Osteoblast (primary cell): ENCODE measurements at regions not wholly inside any gene's neighbourhood (a gene's known extent, or its start where the extent isn't known, plus 50 kb on each side); places are given as distances from the start of the nearest gene placed in this dataset.

ENCODE experiments used
- DNase-seq: peaks from one replicate; pipeline ENCODE4 v3.0.0; 2011; ENCODE audit warnings: low spot score, mixed read lengths; ENCODE audit not compliant: insufficient read length; ENCODE audit errors: missing footprints
- H2AFZ ChIP-seq: 2 replicates; pipeline ENCODE4 v1.6.0; 2011; ENCODE audit warnings: mild to moderate bottlenecking, low read length
- H3K27ac ChIP-seq: 2 replicates; pipeline ENCODE4 v1.5.1; 2011; ENCODE audit warnings: mild to moderate bottlenecking, low read depth, low read length, moderate library complexity
- H3K27me3 ChIP-seq: 2 replicates; pipeline ENCODE4 v1.6.0; 2012; ENCODE audit warnings: mild to moderate bottlenecking, control low read depth, inconsistent platforms, low read length, moderate library complexity; ENCODE audit not compliant: insufficient read depth
- H3K36me3 ChIP-seq: 2 replicates; pipeline ENCODE4 v1.5.1; 2011; ENCODE audit warnings: mild to moderate bottlenecking, low read length, control low read depth, moderate library complexity; ENCODE audit not compliant: insufficient read depth
- H3K4me1 ChIP-seq: 2 replicates; pipeline ENCODE4 v1.5.1; 2011; ENCODE audit warnings: mild to moderate bottlenecking, low read length, control low read depth, moderate library complexity; ENCODE audit not compliant: insufficient read depth
- H3K4me2 ChIP-seq: 2 replicates; pipeline ENCODE4 v1.6.0; 2011; ENCODE audit warnings: mild to moderate bottlenecking, low read length; ENCODE audit not compliant: insufficient read depth
- H3K4me3 ChIP-seq: fragments of 200-600 bp; sonication (generic); 3 replicates; pipeline ENCODE4 v1.5.1; 2012; ENCODE audit warnings: mild to moderate bottlenecking, low read length, inconsistent platforms; ENCODE audit not compliant: insufficient read depth
- H3K79me2 ChIP-seq: 2 replicates; pipeline ENCODE4 v1.6.0; 2012; ENCODE audit warnings: mild to moderate bottlenecking, low read length, control low read depth, inconsistent platforms; ENCODE audit not compliant: insufficient read depth
- H3K9me3 ChIP-seq: 2 replicates; pipeline ENCODE4 v1.5.1; 2011; ENCODE audit warnings: low read depth, low read length, control low read depth
- H4K20me1 ChIP-seq: 2 replicates; pipeline ENCODE4 v1.6.0; 2012; ENCODE audit warnings: mild to moderate bottlenecking, low read length, control low read depth; ENCODE audit not compliant: insufficient read depth
- CTCF ChIP-seq: IDR thresholded peaks from 2 replicates; pipeline ENCODE4 v1.5.1; 2011; ENCODE audit warnings: mild to moderate bottlenecking, low read depth, low read length, moderate library complexity; ENCODE audit errors: extremely low read depth

- no peak for DNase-seq
- no peaks in the 10 kb centered on the region for H3K79me2 ChIP-seq
- peaks cover 6% of the 10 kb centered on the region for H3K9me3 ChIP-seq
- no peaks in the 10 kb centered on the region for H3K36me3 ChIP-seq
- no peak overlapping the region for H3K27ac ChIP-seq
- no peak for TF ChIP-seq CTCF
- no peaks in the 10 kb centered on the region for H3K27me3 ChIP-seq
- no peak overlapping the region for H2AFZ ChIP-seq
- no peak overlapping the region for H3K4me3 ChIP-seq
- no peak overlapping the region for H3K4me2 ChIP-seq
- no peaks in the 10 kb centered on the region for H4K20me1 ChIP-seq
- H3K4me1 ChIP-seq = no peaks in the 10 kb centered on the region
These were observed 589.5 kb upstream of the NXPH2 start for GRCh38 chr2:139369423-139370409.

GRCh38 chr2:139367416-139367815, 587.2 kb upstream of the NXPH2 start:
- Histone ChIP-seq H3K79me2 (no peaks in the 10 kb centered on the region), H3K9me3 (peaks cover 6% of the 10 kb centered on the region), H3K36me3 (no peaks in the 10 kb centered on the region), H4K20me1 (no peaks in the 10 kb centered on the region), H3K4me1 (no peaks in the 10 kb centered on the region), H3K27ac (no peak overlapping the region), H3K4me3 (no peak overlapping the region), H3K27me3 (no peaks in the 10 kb centered on the region), H2AFZ (no peak overlapping the region), H3K4me2 (no peak overlapping the region)
- DNase-seq = no peak
- TF ChIP-seq CTCF = no peak

DNA sequence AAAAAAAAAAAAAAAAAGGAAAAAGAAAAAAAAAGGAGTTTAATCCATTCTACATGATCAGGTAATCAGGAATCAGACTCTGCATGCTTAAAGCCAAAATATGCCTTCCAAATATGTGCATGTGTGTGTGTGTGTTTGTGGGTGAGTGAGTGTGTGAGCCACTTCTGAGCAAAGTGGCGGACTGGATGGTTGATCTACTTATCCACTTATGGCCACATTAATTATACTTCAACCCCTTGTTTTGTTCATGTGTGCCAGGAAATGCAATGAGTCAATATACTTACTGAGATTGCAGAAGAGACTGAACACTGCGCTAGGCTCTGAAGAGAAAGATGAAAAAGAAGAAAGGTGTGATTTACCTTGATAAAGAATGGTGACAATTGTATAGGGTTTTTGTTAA, 586.5 kb upstream of the NXPH2 start:
- H3K27ac ChIP-seq = no peak overlapping the region
- TF ChIP-seq CTCF = no peak

GRCh38 chr2:139365189-139365588, 585.0 kb upstream of the NXPH2 start:
- Histone ChIP-seq H3K4me2 (no peak overlapping the region), H2AFZ (no peak overlapping the region), H3K79me2 (no peaks in the 10 kb centered on the region), H3K36me3 (no peaks in the 10 kb centered on the region), H3K27me3 (no peaks in the 10 kb centered on the region), H3K9me3 (peaks cover 3% of the 10 kb centered on the region), H4K20me1 (no peaks in the 10 kb centered on the region), H3K4me3 (no peak overlapping the region), H3K27ac (no peak overlapping the region), H3K4me1 (no peaks in the 10 kb centered on the region)
- TF ChIP-seq CTCF = no peak
- no peak for DNase-seq

More for the DNA sequence above, 586.5 kb upstream of the NXPH2 start:
- H3K27me3 ChIP-seq = no peaks in the 10 kb centered on the region
- no peak overlapping the region for H3K4me3 ChIP-seq
- no peaks in the 10 kb centered on the region for H4K20me1 ChIP-seq
- peaks cover 6% of the 10 kb centered on the region for H3K9me3 ChIP-seq
- no peak overlapping the region for H3K4me2 ChIP-seq
- no peaks in the 10 kb centered on the region for H3K4me1 ChIP-seq
- no peak overlapping the region for H2AFZ ChIP-seq
- no peak for DNase-seq
- no peaks in the 10 kb centered on the region for H3K79me2 ChIP-seq
- H3K36me3 ChIP-seq = no peaks in the 10 kb centered on the region
